ENCODE measurements at regions not wholly inside any gene's neighbourhood (a gene's known extent, or its start where the extent isn't known, plus 50 kb on each side); places are given as distances from the start of the nearest gene placed in this dataset.

GRCh38 chr10:118246332-118247295, 95.5 kb downstream of the FAM204A start:
- H3K23ac ChIP-seq (ENCODE audit: low read depth, low read length, poor library complexity): no peak overlapping the region
- H2BK120ac ChIP-seq (ENCODE audit: low read depth, low read length): no peak overlapping the region
- H3K27me3 ChIP-seq (ENCODE audit: control insufficient read depth in 3 of 3, insufficient read depth in 3 of 3, low read depth in 1 of 3, low read length in 3 of 3): peaks cover 0 to 79% (median under 1%) of the 10 kb centered on the region in 3 experiments
- H3K4me3 ChIP-seq (ENCODE audit: low read length in 2 of 2): no peak overlapping the region
- no peak overlapping the region for H2BK15ac ChIP-seq (ENCODE audit: low read length)
- H3K9ac ChIP-seq (ENCODE audit: low read depth, low read length, poor library complexity): no peak overlapping the region
- H3K79me1 ChIP-seq (ENCODE audit: low read depth, low read length): no peaks in the 10 kb centered on the region
- no peak overlapping the region for H4K91ac ChIP-seq (ENCODE audit: low read depth, low read length, poor library complexity)
- H3K4ac ChIP-seq (ENCODE audit: low read length): no peak overlapping the region
- H3K36me3 ChIP-seq (replicated peaks in 1 of 2; ENCODE audit: control insufficient read depth in 2 of 2, insufficient read depth in 2 of 2, low read length in 2 of 2): no peaks in the 10 kb centered on the region
- H2AK5ac ChIP-seq (ENCODE audit: low read depth, low read length): no peak overlapping the region
- H3K4me2 ChIP-seq (ENCODE audit: insufficient read depth, low read length, poor library complexity, severe bottlenecking): peak overlapping the region; percentile 14
- H3K27ac ChIP-seq (replicated peaks; ENCODE audit: low read length): no peak overlapping the region
- H3K14ac ChIP-seq (ENCODE audit: low read length): no peak overlapping the region
- no peak overlapping the region for H4K8ac ChIP-seq (ENCODE audit: low read depth, low read length)
- H3K4me1 ChIP-seq (ENCODE audit: control insufficient read depth in 2 of 2, insufficient read depth in 1 of 2, low read depth in 1 of 2, low read length in 2 of 2): peaks cover 0 to 12% of the 10 kb centered on the region in 2 donors
- H2BK12ac ChIP-seq (ENCODE audit: low read length): no peak overlapping the region
- DNase-seq (ENCODE audit: low spot score): no peak
- no peak overlapping the region for H2BK5ac ChIP-seq (ENCODE audit: low read length)
- H3K18ac ChIP-seq (ENCODE audit: low read length): no peak overlapping the region
- H2AFZ ChIP-seq (ENCODE audit: low read length): no peak overlapping the region
- WGBS, 2 donors (ENCODE audit: extremely low coverage in 2 of 2, insufficient read length in 2 of 2, insufficient replicate concordance in 1 of 2): no CpG with 5 or more reads among the region's 19 CpGs
- H3K9me3 ChIP-seq (replicated peaks in 1 of 2; ENCODE audit: control insufficient read depth in 2 of 2, insufficient read depth in 1 of 2, low read depth in 1 of 2, low read length in 2 of 2): no peaks in the 10 kb centered on the region

- Histone ChIP-seq H2BK12ac (ENCODE audit: low read length) (no peak overlapping the region), H3K9me3 (replicated peaks in 1 of 2; ENCODE audit: control insufficient read depth in 2 of 2, insufficient read depth in 1 of 2, low read depth in 1 of 2, low read length in 2 of 2) (no peaks in the 10 kb centered on the region), H4K91ac (ENCODE audit: low read depth, low read length, poor library complexity) (no peak overlapping the region), H3K4ac (ENCODE audit: low read length) (no peak overlapping the region), H3K4me2 (ENCODE audit: insufficient read depth, low read length, poor library complexity, severe bottlenecking) (no peak overlapping the region), H2BK15ac (ENCODE audit: low read length) (no peak overlapping the region), H3K9ac (ENCODE audit: low read depth, low read length, poor library complexity) (no peak overlapping the region), H3K27me3 (ENCODE audit: control insufficient read depth in 3 of 3, insufficient read depth in 3 of 3, low read depth in 1 of 3, low read length in 3 of 3) (peaks cover 0 to 90% (median 3%) of the 10 kb centered on the region in 3 experiments), H2BK5ac (ENCODE audit: low read length) (no peak overlapping the region), H2BK120ac (ENCODE audit: low read depth, low read length) (no peak overlapping the region), H3K4me3 (ENCODE audit: low read length in 2 of 2) (no peak overlapping the region), H4K8ac (ENCODE audit: low read depth, low read length) (no peak overlapping the region), H3K23ac (ENCODE audit: low read depth, low read length, poor library complexity) (no peak overlapping the region), H2AK5ac (ENCODE audit: low read depth, low read length) (no peak overlapping the region), H3K18ac (ENCODE audit: low read length) (peak overlapping the region; percentile 33), H3K27ac (replicated peaks; ENCODE audit: low read length) (no peak overlapping the region), H3K79me1 (ENCODE audit: low read depth, low read length) (no peaks in the 10 kb centered on the region), H3K36me3 (replicated peaks in 1 of 2; ENCODE audit: control insufficient read depth in 2 of 2, insufficient read depth in 2 of 2, low read length in 2 of 2) (no peaks in the 10 kb centered on the region), H2AFZ (ENCODE audit: low read length) (no peak overlapping the region), H3K4me1 (ENCODE audit: control insufficient read depth in 2 of 2, insufficient read depth in 1 of 2, low read depth in 1 of 2, low read length in 2 of 2) (peaks cover 0 to 14% of the 10 kb centered on the region in 2 donors), H3K14ac (ENCODE audit: low read length) (no peak overlapping the region)
- no CpG with 5 or more reads among the region's 5 CpGs for WGBS, 2 donors (ENCODE audit: extremely low coverage in 2 of 2, insufficient read length in 2 of 2, insufficient replicate concordance in 1 of 2)
- DNase-seq (ENCODE audit: low spot score): no peak
Measured at GRCh38 chr10:118243907-118244306, 98.2 kb downstream of the FAM204A start.

GRCh38 chr10:118241229-118242137, 100.6 kb downstream of the FAM204A start:
- Histone ChIP-seq H2AK5ac (ENCODE audit: low read depth, low read length) (no peak overlapping the region), H3K27ac (replicated peaks; ENCODE audit: low read length) (no peak overlapping the region), H3K4me2 (ENCODE audit: insufficient read depth, low read length, poor library complexity, severe bottlenecking) (no peak overlapping the region), H3K9me3 (replicated peaks in 1 of 2; ENCODE audit: control insufficient read depth in 2 of 2, insufficient read depth in 1 of 2, low read depth in 1 of 2, low read length in 2 of 2) (no peaks in the 10 kb centered on the region), H2AFZ (ENCODE audit: low read length) (no peak overlapping the region), H2BK120ac (ENCODE audit: low read depth, low read length) (no peak overlapping the region), H3K4me3 (ENCODE audit: low read length in 2 of 2) (no peak overlapping the region), H3K14ac (ENCODE audit: low read length) (no peak overlapping the region), H3K9ac (ENCODE audit: low read depth, low read length, poor library complexity) (no peak overlapping the region), H3K23ac (ENCODE audit: low read depth, low read length, poor library complexity) (no peak overlapping the region), H3K18ac (ENCODE audit: low read length) (no peak overlapping the region), H3K27me3 (ENCODE audit: control insufficient read depth in 3 of 3, insufficient read depth in 3 of 3, low read depth in 1 of 3, low read length in 3 of 3) (peaks cover 0 to 83% (median 3%) of the 10 kb centered on the region in 3 experiments), H4K91ac (ENCODE audit: low read depth, low read length, poor library complexity) (no peak overlapping the region), H3K36me3 (replicated peaks in 1 of 2; ENCODE audit: control insufficient read depth in 2 of 2, insufficient read depth in 2 of 2, low read length in 2 of 2) (no peaks in the 10 kb centered on the region), H3K4me1 (ENCODE audit: control insufficient read depth in 2 of 2, insufficient read depth in 1 of 2, low read depth in 1 of 2, low read length in 2 of 2) (peaks cover 0 to 10% of the 10 kb centered on the region in 2 donors), H2BK12ac (ENCODE audit: low read length) (no peak overlapping the region), H2BK15ac (ENCODE audit: low read length) (no peak overlapping the region), H3K4ac (ENCODE audit: low read length) (no peak overlapping the region), H3K79me1 (ENCODE audit: low read depth, low read length) (no peaks in the 10 kb centered on the region), H4K8ac (ENCODE audit: low read depth, low read length) (no peak overlapping the region), H2BK5ac (ENCODE audit: low read length) (no peak overlapping the region)
- 100% methylated on average over 2 of the region's 26 CpGs; no CpG with 5 or more reads in 1 of the 2 donors for WGBS, 2 donors (ENCODE audit: extremely low coverage in 2 of 2, insufficient read length in 2 of 2, insufficient replicate concordance in 1 of 2)
- peak; percentile 90 for DNase-seq (ENCODE audit: low spot score)

Data from neuronal stem cell (in vitro differentiated cells).